H9 (cell line): ENCODE measurements at regions not wholly inside any gene's neighbourhood (a gene's known extent, or its start where the extent isn't known, plus 50 kb on each side); places are given as distances from the start of the nearest gene placed in this dataset.

Experiments
- DNase-seq: peaks from one replicate; pipeline ENCODE4 v3.0.0-alpha.2; 2017
- H2AFZ ChIP-seq: one replicate; pipeline ENCODE4 v1.6.1; 2013; ENCODE audit warnings: mild to moderate bottlenecking, low read length, control low read depth, moderate library complexity
- H2AK5ac ChIP-seq: 2 replicates; pipeline ENCODE4 v1.6.1; 2013; ENCODE audit warnings: low read length, control low read depth, mixed read lengths; ENCODE audit not compliant: insufficient read length
- H2BK120ac ChIP-seq: one replicate; pipeline ENCODE4 v1.6.1; 2013; ENCODE audit warnings: low read depth, mild to moderate bottlenecking, low read length, control low read depth, inconsistent platforms; ENCODE audit not compliant: poor library complexity, severe bottlenecking
- H2BK12ac ChIP-seq: 2 replicates; pipeline ENCODE4 v1.6.1; 2013; ENCODE audit warnings: low read length, control low read depth, mixed read lengths, low read depth; ENCODE audit not compliant: insufficient read length
- H2BK15ac ChIP-seq: 2 replicates; pipeline ENCODE4 v1.6.1; 2013; ENCODE audit warnings: low read depth, low read length, control low read depth
- H2BK20ac ChIP-seq: one replicate; pipeline ENCODE4 v1.6.1; 2013; ENCODE audit warnings: low read depth, mild to moderate bottlenecking, low read length, control low read depth, inconsistent platforms; ENCODE audit not compliant: poor library complexity, severe bottlenecking
- H2BK5ac ChIP-seq: 2 replicates; pipeline ENCODE4 v1.6.1; 2013; ENCODE audit warnings: low read length, control low read depth, mixed read lengths; ENCODE audit not compliant: insufficient read length
- H3K14ac ChIP-seq: 2 replicates; pipeline ENCODE4 v1.6.1; 2013; ENCODE audit warnings: low read length, control low read depth; ENCODE audit not compliant: insufficient read depth
- H3K18ac ChIP-seq: 2 replicates; pipeline ENCODE4 v1.6.1; 2013; ENCODE audit warnings: low read depth, mild to moderate bottlenecking, mixed read lengths, low read length, control low read depth; ENCODE audit not compliant: insufficient read length
- H3K23ac ChIP-seq: 2 replicates; pipeline ENCODE4 v1.6.1; 2013; ENCODE audit warnings: low read length, control low read depth, mixed read lengths, low read depth; ENCODE audit not compliant: insufficient read length
- H3K23me2 ChIP-seq: 2 replicates; pipeline ENCODE4 v1.6.1; 2013; ENCODE audit warnings: low read depth, mild to moderate bottlenecking, mixed read lengths, low read length, control low read depth; ENCODE audit not compliant: insufficient read length, poor library complexity, severe bottlenecking
- H3K27ac ChIP-seq: 2 replicates; pipeline ENCODE4 v1.5.1; 2013; ENCODE audit warnings: low read length, control low read depth, mixed read lengths, low read depth; ENCODE audit not compliant: insufficient read length
- H3K27me3 ChIP-seq: 2 replicates; pipeline ENCODE4 v1.6.1; 2013; ENCODE audit warnings: low read length, control low read depth, inconsistent platforms; ENCODE audit not compliant: insufficient read depth
- H3K4ac ChIP-seq: 2 replicates; pipeline ENCODE4 v1.6.1; 2013; ENCODE audit warnings: low read depth, mild to moderate bottlenecking, control low read depth, inconsistent platforms, low read length, moderate library complexity
- H3K4me1 ChIP-seq: 2 replicates; pipeline ENCODE4 v1.6.1; 2013; ENCODE audit warnings: low read length, control low read depth, inconsistent platforms; ENCODE audit not compliant: insufficient read depth
- H3K4me2 ChIP-seq: 2 replicates; pipeline ENCODE4 v1.6.1; 2013; ENCODE audit warnings: low read length, control low read depth, mixed read lengths; ENCODE audit not compliant: insufficient read length, insufficient read depth
- H3K56ac ChIP-seq: 2 replicates; pipeline ENCODE4 v1.6.1; 2013; ENCODE audit warnings: low read depth, mild to moderate bottlenecking, mixed read lengths, low read length, control low read depth; ENCODE audit not compliant: insufficient read length
- H3K79me1 ChIP-seq: 2 replicates; pipeline ENCODE4 v1.6.1; 2013; ENCODE audit warnings: low read depth, mild to moderate bottlenecking, moderate library complexity, low read length, control low read depth, inconsistent platforms; ENCODE audit not compliant: insufficient read depth, poor library complexity, severe bottlenecking
- H3K79me2 ChIP-seq: 2 replicates; pipeline ENCODE4 v1.6.1; 2013; ENCODE audit warnings: low read length, control low read depth, inconsistent platforms; ENCODE audit not compliant: insufficient read depth
- H3K9ac ChIP-seq: 2 replicates; pipeline ENCODE4 v1.6.1; 2013; ENCODE audit warnings: low read length, control low read depth, mixed read lengths; ENCODE audit not compliant: insufficient read length; ENCODE audit errors: extremely low read depth
- H3K9me3 ChIP-seq: one replicate; pipeline ENCODE4 v1.6.1; 2013; ENCODE audit warnings: low read depth, low read length, inconsistent platforms; ENCODE audit not compliant: control insufficient read depth
- H3T11ph ChIP-seq: one replicate; pipeline ENCODE4 v1.6.1; 2013; ENCODE audit warnings: mild to moderate bottlenecking, low read length, control low read depth, inconsistent platforms
- H4K20me1 ChIP-seq: one replicate; pipeline ENCODE4 v1.6.1; 2013; ENCODE audit not compliant: control insufficient read depth, insufficient read length, insufficient read depth
- H4K5ac ChIP-seq: 2 replicates; pipeline ENCODE4 v1.6.1; 2013; ENCODE audit warnings: low read depth, mild to moderate bottlenecking, mixed read lengths, low read length, control low read depth; ENCODE audit not compliant: insufficient read length
- H4K8ac ChIP-seq: replicated peaks from 2 replicates; pipeline ENCODE4 v1.6.1; 2013; ENCODE audit warnings: low read length, control low read depth, mixed read lengths, low read depth; ENCODE audit not compliant: insufficient read length
- H4K91ac ChIP-seq: 2 replicates; pipeline ENCODE4 v1.6.1; 2013; ENCODE audit warnings: low read depth, mild to moderate bottlenecking, moderate library complexity, mixed read lengths, low read length, control low read depth; ENCODE audit not compliant: insufficient read length
- H3K27ac Mint-ChIP-seq, 3 experiments: 2 replicates in 2 of 3; 3 replicates in 1 of 3; pipeline ENCODE4 v1.8.0; 2020 to 2021; ENCODE audit warnings: mixed read lengths in 3 of 3, mild to moderate bottlenecking in 1 of 3, moderate library complexity in 1 of 3
- H3K27me3 Mint-ChIP-seq: 2 replicates; pipeline ENCODE4 v1.8.0; 2021; ENCODE audit warnings: low read depth, mild to moderate bottlenecking, moderate library complexity, mixed read lengths
- H3K36me3 Mint-ChIP-seq, 3 experiments: 2 replicates in 2 of 3; 3 replicates in 1 of 3; pipeline ENCODE4 v1.8.0; 2020 to 2021; ENCODE audit warnings: low read depth in 3 of 3, mixed read lengths in 3 of 3; ENCODE audit not compliant: insufficient read depth in 1 of 3
- H3K4me1 Mint-ChIP-seq, 2 experiments: 2 replicates each; pipeline ENCODE4 v1.8.0; 2020; ENCODE audit warnings: mixed read lengths in 2 of 2
- H3K4me3 Mint-ChIP-seq, 2 experiments: 2 replicates in 1 of 2; 3 replicates in 1 of 2; pipeline ENCODE4 v1.8.0; 2020 to 2021; ENCODE audit warnings: mild to moderate bottlenecking in 2 of 2, mixed read lengths in 2 of 2, moderate library complexity in 1 of 2
- H3K9me3 Mint-ChIP-seq, 2 experiments: 2 replicates in 1 of 2; 3 replicates in 1 of 2; pipeline ENCODE4 v1.8.0; 2020; ENCODE audit warnings: mild to moderate bottlenecking in 2 of 2, mixed read lengths in 2 of 2, moderate library complexity in 1 of 2
- WGBS: extraction: QIAGEN DNeasy Blood & Tissue Kit; methylation state at CpG from one replicate; pipeline ENCODE4 v1.1.7; 2013; ENCODE audit warnings: missing lambda C conversion rate, low lambda C conversion rate, mixed read lengths; ENCODE audit not compliant: insufficient read length; ENCODE audit errors: extremely low coverage; 5-methylcytosine and 5-hydroxymethylcytosine counted together
- TF ChIP-seq, protein P1 (sequence below): fragments of 200-600 bp; sonication (generic); conservative IDR thresholded peaks from 3 replicates; pipeline ENCODE4 v1.8.0; 2021; ENCODE audit warnings: antibody characterized with exemption, mild to moderate bottlenecking

DNA sequence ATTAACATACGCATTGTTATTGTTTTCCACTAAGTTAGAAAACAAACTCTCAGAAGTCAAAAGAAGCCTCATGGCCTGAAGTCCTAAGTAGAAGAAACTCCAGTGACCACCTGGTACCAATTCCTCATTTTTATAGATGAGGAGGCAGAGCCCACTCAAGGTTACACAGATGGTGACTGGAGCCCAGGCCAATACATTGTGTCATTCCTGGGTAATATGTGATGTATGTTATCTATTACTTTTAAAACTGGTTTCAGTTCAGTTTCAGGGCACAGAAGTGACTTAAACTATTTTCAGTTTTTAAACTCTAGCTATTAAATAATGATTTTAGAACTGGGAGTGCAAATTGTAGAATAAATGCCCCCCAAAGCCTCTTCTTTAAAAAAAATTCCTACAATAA, 66.7 kb upstream of the STXBP5L start:
- H3K27me3 Mint-ChIP-seq, result no peaks in the 10 kb centered on the region
- no peak overlapping the region for H3T11ph ChIP-seq
- H3K4me3 Mint-ChIP-seq, result no peak overlapping the region
- no peak for DNase-seq
- H3K4ac ChIP-seq, result no peak overlapping the region
- no peak overlapping the region for H3K56ac ChIP-seq
- no peak overlapping the region for H3K23ac ChIP-seq
- no peaks in the 10 kb centered on the region for H4K20me1 ChIP-seq
- H2BK5ac ChIP-seq, result no peak overlapping the region
- H2BK120ac ChIP-seq, result no peak overlapping the region
- H4K8ac ChIP-seq, result no peak overlapping the region
- H2BK20ac ChIP-seq, result no peak overlapping the region
- H3K18ac ChIP-seq, result no peak overlapping the region
- H3K79me1 ChIP-seq, result no peaks in the 10 kb centered on the region
- no peak overlapping the region for H2BK12ac ChIP-seq
- no peak overlapping the region for H3K9ac ChIP-seq
- H3K4me2 ChIP-seq, result no peak overlapping the region
- no peaks in the 10 kb centered on the region for H3K9me3 ChIP-seq
- no peak overlapping the region for H2BK15ac ChIP-seq
- no peaks in the 10 kb centered on the region for H3K27me3 ChIP-seq
- H2AFZ ChIP-seq, result no peak overlapping the region
- no peak overlapping the region for H3K27ac Mint-ChIP-seq
- H3K4me1 Mint-ChIP-seq, result peaks cover 18 to 25% of the 10 kb centered on the region in 2 experiments
- TF ChIP-seq, protein P1, sequence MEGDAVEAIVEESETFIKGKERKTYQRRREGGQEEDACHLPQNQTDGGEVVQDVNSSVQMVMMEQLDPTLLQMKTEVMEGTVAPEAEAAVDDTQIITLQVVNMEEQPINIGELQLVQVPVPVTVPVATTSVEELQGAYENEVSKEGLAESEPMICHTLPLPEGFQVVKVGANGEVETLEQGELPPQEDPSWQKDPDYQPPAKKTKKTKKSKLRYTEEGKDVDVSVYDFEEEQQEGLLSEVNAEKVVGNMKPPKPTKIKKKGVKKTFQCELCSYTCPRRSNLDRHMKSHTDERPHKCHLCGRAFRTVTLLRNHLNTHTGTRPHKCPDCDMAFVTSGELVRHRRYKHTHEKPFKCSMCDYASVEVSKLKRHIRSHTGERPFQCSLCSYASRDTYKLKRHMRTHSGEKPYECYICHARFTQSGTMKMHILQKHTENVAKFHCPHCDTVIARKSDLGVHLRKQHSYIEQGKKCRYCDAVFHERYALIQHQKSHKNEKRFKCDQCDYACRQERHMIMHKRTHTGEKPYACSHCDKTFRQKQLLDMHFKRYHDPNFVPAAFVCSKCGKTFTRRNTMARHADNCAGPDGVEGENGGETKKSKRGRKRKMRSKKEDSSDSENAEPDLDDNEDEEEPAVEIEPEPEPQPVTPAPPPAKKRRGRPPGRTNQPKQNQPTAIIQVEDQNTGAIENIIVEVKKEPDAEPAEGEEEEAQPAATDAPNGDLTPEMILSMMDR, result no peak
- H3K14ac ChIP-seq, result no peak overlapping the region
- no peak overlapping the region for H4K5ac ChIP-seq
- no peak overlapping the region for H4K91ac ChIP-seq
- no peaks in the 10 kb centered on the region for H3K23me2 ChIP-seq
- H3K4me1 ChIP-seq, result no peaks in the 10 kb centered on the region
- H3K79me2 ChIP-seq, result no peaks in the 10 kb centered on the region
- H3K27ac ChIP-seq, result no peak overlapping the region
- no CpG with 5 or more reads among the region's 1 CpG for WGBS
- H3K9me3 Mint-ChIP-seq, result no peaks in the 10 kb centered on the region
- H3K36me3 Mint-ChIP-seq, result no peaks in the 10 kb centered on the region
- H2AK5ac ChIP-seq, result no peak overlapping the region
